ENCODE measurements at regions not wholly inside any gene's neighbourhood (a gene's known extent, or its start where the extent isn't known, plus 50 kb on each side); places are given as distances from the start of the nearest gene placed in this dataset.

DNA sequence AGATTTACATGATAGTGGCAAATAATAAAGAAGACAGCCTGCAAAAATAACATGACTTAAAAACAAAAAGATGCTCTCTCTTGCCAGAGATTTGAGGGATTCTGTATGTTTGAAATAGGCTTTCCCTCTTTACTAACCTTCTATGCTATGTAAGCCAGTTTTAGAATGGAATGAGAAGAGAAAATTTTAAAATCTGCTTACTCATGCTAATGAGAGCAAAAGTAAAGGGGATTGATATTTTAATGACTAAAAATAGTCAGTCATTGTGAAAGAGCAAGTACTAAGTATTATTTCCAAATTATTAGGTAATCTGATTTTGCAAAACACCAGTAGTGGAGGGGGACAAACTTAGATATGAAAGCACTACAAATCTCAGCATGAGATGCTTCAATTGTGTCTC is 563.3 kb upstream of the ADGRB3 start:
- TF ChIP-seq ARNT (IDR thresholded peaks at IDR 0.05) (no peak), SP1 (IDR thresholded peaks at IDR 0.05) (no peak), TARDBP (IDR thresholded peaks at IDR 0.05) (no peak), FOXA1 (IDR thresholded peaks at IDR 0.05) (no peak), BHLHE40 (IDR thresholded peaks at IDR 0.05; ENCODE audit: borderline replicate concordance) (no peak), SUZ12 (IDR thresholded peaks at IDR 0.05) (no peak), CTBP1 (IDR thresholded peaks at IDR 0.05; ENCODE audit: borderline replicate concordance) (no peak), FOXK2 (IDR thresholded peaks at IDR 0.05) (no peak), FOXM1 (IDR thresholded peaks at IDR 0.05; ENCODE audit: borderline replicate concordance) (no peak), NFRKB (IDR thresholded peaks at IDR 0.05) (no peak), ELF4 (IDR thresholded peaks at IDR 0.05) (no peak), LEF1 (IDR thresholded peaks at IDR 0.05; ENCODE audit: borderline replicate concordance) (no peak)
- TF ChIP-seq, protein P1, sequence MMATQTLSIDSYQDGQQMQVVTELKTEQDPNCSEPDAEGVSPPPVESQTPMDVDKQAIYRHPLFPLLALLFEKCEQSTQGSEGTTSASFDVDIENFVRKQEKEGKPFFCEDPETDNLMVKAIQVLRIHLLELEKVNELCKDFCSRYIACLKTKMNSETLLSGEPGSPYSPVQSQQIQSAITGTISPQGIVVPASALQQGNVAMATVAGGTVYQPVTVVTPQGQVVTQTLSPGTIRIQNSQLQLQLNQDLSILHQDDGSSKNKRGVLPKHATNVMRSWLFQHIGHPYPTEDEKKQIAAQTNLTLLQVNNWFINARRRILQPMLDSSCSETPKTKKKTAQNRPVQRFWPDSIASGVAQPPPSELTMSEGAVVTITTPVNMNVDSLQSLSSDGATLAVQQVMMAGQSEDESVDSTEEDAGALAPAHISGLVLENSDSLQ (IDR thresholded peaks at IDR 0.05) = no peak
